ENCODE measurements at regions not wholly inside any gene's neighbourhood (a gene's known extent, or its start where the extent isn't known, plus 50 kb on each side); places are given as distances from the start of the nearest gene placed in this dataset.

- POLR2A ChIA-PET: no interaction called here
- no peak for DNase-seq (ENCODE audit: extremely low spot score)
- CTCF ChIA-PET: no interaction called here
- TF ChIP-seq CTCF (IDR thresholded peaks at IDR 0.05; ENCODE audit: control extremely low read depth, extremely low read depth, low read depth, missing control alignments): no peak
These were observed 146.7 kb upstream of the CDH4 start for GRCh38 chr20:61105395-61105794.

GRCh38 chr20:61106438-61106837 lies 145.6 kb upstream of the CDH4 start:
- no peak for DNase-seq (ENCODE audit: extremely low spot score)

DNA sequence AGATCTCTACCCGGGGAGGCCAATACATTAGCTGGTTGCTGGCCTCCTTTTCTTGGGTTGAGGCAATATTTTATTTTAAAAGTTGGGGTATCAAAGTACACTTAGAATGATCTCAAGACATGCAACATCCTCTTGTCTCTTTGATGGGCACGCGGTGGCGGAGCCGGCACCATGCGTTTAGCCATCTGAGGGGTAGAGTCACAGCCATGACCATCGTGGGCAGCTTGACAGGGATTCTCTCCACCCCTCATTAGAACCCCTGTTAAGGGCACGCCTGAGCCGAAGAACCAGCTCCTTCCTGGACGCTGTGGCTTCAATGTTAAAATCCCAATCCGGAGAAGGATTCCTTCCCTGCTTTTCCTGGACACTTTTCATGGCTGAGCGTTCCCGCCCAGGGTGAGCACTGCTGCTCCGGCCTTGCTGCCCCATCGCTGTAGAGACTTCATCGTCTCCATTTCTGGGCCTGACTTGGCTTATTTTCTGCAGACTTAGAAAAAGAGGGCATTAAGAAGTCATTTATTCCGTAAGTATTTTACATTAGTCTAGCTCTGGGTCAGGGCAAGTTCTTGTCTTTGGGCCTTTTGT lies 142.7 kb upstream of the CDH4 start:
- ChIA-PET POLR2A (no interaction called here), CTCF (interaction anchor here (1.1 kb wide), 1 partner anchor 27 kb away, joined by 3 read pairs; no protein-coding TSS in a partner anchor)
- no peak for TF ChIP-seq CTCF (IDR thresholded peaks at IDR 0.05; ENCODE audit: control extremely low read depth, extremely low read depth, low read depth, missing control alignments)
- DNase-seq (ENCODE audit: extremely low spot score): no peak

More at GRCh38 chr20:61106438-61106837, 145.6 kb upstream of the CDH4 start:
- CTCF ChIA-PET: no interaction called here
- POLR2A ChIA-PET: no interaction called here
- TF ChIP-seq CTCF (IDR thresholded peaks at IDR 0.05; ENCODE audit: control extremely low read depth, extremely low read depth, low read depth, missing control alignments): no peak

- POLR2A ChIA-PET: no interaction called here
- TF ChIP-seq CTCF (IDR thresholded peaks at IDR 0.05; ENCODE audit: control extremely low read depth, extremely low read depth, low read depth, missing control alignments): no peak
- DNase-seq (ENCODE audit: extremely low spot score): no peak
- CTCF ChIA-PET: no interaction called here
These were observed 139.5 kb upstream of the CDH4 start for GRCh38 chr20:61112515-61112914.

- ChIA-PET POLR2A (no interaction called here), CTCF (no interaction called here)
- no peak for TF ChIP-seq CTCF (IDR thresholded peaks at IDR 0.05; ENCODE audit: control extremely low read depth, extremely low read depth, low read depth, missing control alignments)
- DNase-seq (ENCODE audit: extremely low spot score): no peak
These were observed 138.3 kb upstream of the CDH4 start for GRCh38 chr20:61113731-61114130.

DNA sequence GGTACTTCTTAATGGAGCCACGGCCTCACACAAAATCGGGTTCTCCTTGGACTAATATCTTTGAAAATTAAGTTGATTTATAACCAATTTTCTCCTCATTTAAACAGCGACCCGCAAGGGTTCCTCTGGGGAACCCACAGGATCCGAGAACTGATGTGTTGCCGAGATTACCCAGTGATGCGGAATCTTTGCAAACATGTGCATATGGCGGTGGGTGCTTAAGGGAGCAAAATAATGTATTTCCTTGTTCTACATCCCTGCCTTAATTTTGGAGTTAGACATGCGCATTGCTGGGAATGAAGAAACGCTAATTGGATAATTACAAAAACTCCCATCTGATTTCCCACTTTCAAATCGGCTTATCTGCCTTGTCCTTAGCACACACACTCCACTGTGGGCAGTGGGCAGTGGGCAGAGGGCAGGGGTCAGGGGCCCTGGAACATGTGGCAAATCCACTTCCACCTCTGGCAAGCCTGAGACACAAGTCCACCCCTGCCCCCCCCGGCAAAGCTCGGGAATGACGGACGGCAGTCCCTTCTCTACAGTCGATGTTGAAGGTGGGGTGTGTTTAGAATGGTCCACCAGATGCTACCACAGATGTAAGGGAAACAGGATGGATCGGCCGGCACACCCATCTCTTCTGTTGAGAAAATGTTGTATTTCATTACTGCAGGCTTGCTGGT lies 137.4 kb upstream of the CDH4 start:
- no peak for DNase-seq (ENCODE audit: extremely low spot score)
- POLR2A ChIA-PET: no interaction called here
- TF ChIP-seq CTCF (IDR thresholded peaks at IDR 0.05; ENCODE audit: control extremely low read depth, extremely low read depth, low read depth, missing control alignments): no peak
- CTCF ChIA-PET: no interaction called here
